Effector memory CD4-positive, alpha-beta T cell (primary cell): ENCODE measurements at regions not wholly inside any gene's neighbourhood (a gene's known extent, or its start where the extent isn't known, plus 50 kb on each side); places are given as distances from the start of the nearest gene placed in this dataset.

Experiments
- DNase-seq, 3 donors: peaks; one replicate each; pipeline ENCODE4 v3.0.0-alpha.2; 2020
- H3K27ac ChIP-seq: 2 replicates; pipeline ENCODE4 v1.7.0; 2013; ENCODE audit warnings: mild to moderate bottlenecking, low read length, moderate library complexity; ENCODE audit not compliant: insufficient read depth, poor library complexity, severe bottlenecking
- H3K27me3 ChIP-seq: replicated peaks from 2 replicates; pipeline ENCODE4 v1.7.0; 2013; ENCODE audit warnings: mild to moderate bottlenecking, low read length; ENCODE audit not compliant: insufficient read depth, control insufficient read depth, poor library complexity, severe bottlenecking
- H3K36me3 ChIP-seq: 2 replicates; pipeline ENCODE4 v1.7.0; 2013; ENCODE audit warnings: mild to moderate bottlenecking, low read length, moderate library complexity; ENCODE audit not compliant: control insufficient read depth, insufficient read depth
- H3K4me1 ChIP-seq: 2 replicates; pipeline ENCODE4 v1.7.0; 2013; ENCODE audit warnings: low read length, mild to moderate bottlenecking; ENCODE audit not compliant: control insufficient read depth, insufficient read depth, poor library complexity, severe bottlenecking
- H3K4me3 ChIP-seq: 2 replicates; pipeline ENCODE4 v1.7.0; 2013; ENCODE audit warnings: low read length, low read depth, mild to moderate bottlenecking; ENCODE audit not compliant: insufficient read depth, poor library complexity, severe bottlenecking
- H3K9me3 ChIP-seq: 2 replicates; pipeline ENCODE4 v1.7.0; 2013; ENCODE audit warnings: mild to moderate bottlenecking, low read length, moderate library complexity; ENCODE audit not compliant: control insufficient read depth

- no peaks in the 10 kb centered on the region for H3K27me3 ChIP-seq
- no peaks in the 10 kb centered on the region for H3K36me3 ChIP-seq
- H3K4me1 ChIP-seq = no peaks in the 10 kb centered on the region
- H3K4me3 ChIP-seq = no peak overlapping the region
- DNase-seq = no peak
- H3K27ac ChIP-seq = no peak overlapping the region
- H3K9me3 ChIP-seq = no peaks in the 10 kb centered on the region
Observed at GRCh38 chr11:127412722-127413380, 412.3 kb upstream of the KIRREL3 start.

GRCh38 chr11:127412234-127412633 lies 411.7 kb upstream of the KIRREL3 start:
- Histone ChIP-seq H3K27ac (no peak overlapping the region), H3K9me3 (no peaks in the 10 kb centered on the region), H3K4me1 (no peaks in the 10 kb centered on the region), H3K36me3 (no peaks in the 10 kb centered on the region), H3K4me3 (no peak overlapping the region), H3K27me3 (no peaks in the 10 kb centered on the region)
- no peak for DNase-seq

GRCh38 chr11:127411283-127411682 lies 410.7 kb upstream of the KIRREL3 start:
- DNase-seq = no peak
- H3K36me3 ChIP-seq = no peaks in the 10 kb centered on the region
- no peak overlapping the region for H3K27ac ChIP-seq
- H3K9me3 ChIP-seq = no peaks in the 10 kb centered on the region
- H3K27me3 ChIP-seq = no peaks in the 10 kb centered on the region
- H3K4me1 ChIP-seq = no peaks in the 10 kb centered on the region
- H3K4me3 ChIP-seq = no peak overlapping the region

- Histone ChIP-seq H3K27ac (no peak overlapping the region), H3K4me1 (no peaks in the 10 kb centered on the region), H3K27me3 (no peaks in the 10 kb centered on the region), H3K9me3 (no peaks in the 10 kb centered on the region), H3K4me3 (no peak overlapping the region), H3K36me3 (no peaks in the 10 kb centered on the region)
- no peak for DNase-seq
Observed at GRCh38 chr11:127395034-127395433, 394.5 kb upstream of the KIRREL3 start.

- no peak for DNase-seq
- H3K4me3 ChIP-seq = no peak overlapping the region
- H3K27ac ChIP-seq = no peak overlapping the region
- H3K9me3 ChIP-seq = no peaks in the 10 kb centered on the region
- H3K4me1 ChIP-seq = no peaks in the 10 kb centered on the region
- no peaks in the 10 kb centered on the region for H3K36me3 ChIP-seq
- H3K27me3 ChIP-seq = no peaks in the 10 kb centered on the region
Observed at GRCh38 chr11:127393460-127393997, 393.0 kb upstream of the KIRREL3 start.

- Histone ChIP-seq H3K4me3 (no peak overlapping the region), H3K9me3 (no peaks in the 10 kb centered on the region), H3K27me3 (no peaks in the 10 kb centered on the region), H3K36me3 (no peaks in the 10 kb centered on the region), H3K27ac (no peak overlapping the region), H3K4me1 (no peaks in the 10 kb centered on the region)
- DNase-seq = no peak
Observed at GRCh38 chr11:127392575-127392974, 392.0 kb upstream of the KIRREL3 start.

- Histone ChIP-seq H3K36me3 (no peaks in the 10 kb centered on the region), H3K4me3 (no peak overlapping the region), H3K27ac (no peak overlapping the region), H3K4me1 (no peaks in the 10 kb centered on the region), H3K27me3 (no peaks in the 10 kb centered on the region), H3K9me3 (no peaks in the 10 kb centered on the region)
- no peak for DNase-seq
Observed at GRCh38 chr11:127390465-127390864, 389.9 kb upstream of the KIRREL3 start.

- no peaks in the 10 kb centered on the region for H3K27me3 ChIP-seq
- no peaks in the 10 kb centered on the region for H3K36me3 ChIP-seq
- no peak for DNase-seq
- no peak overlapping the region for H3K4me3 ChIP-seq
- no peaks in the 10 kb centered on the region for H3K4me1 ChIP-seq
- H3K9me3 ChIP-seq = no peaks in the 10 kb centered on the region
- no peak overlapping the region for H3K27ac ChIP-seq
Observed at GRCh38 chr11:127385071-127385470, 384.5 kb upstream of the KIRREL3 start.

- H3K9me3 ChIP-seq = no peaks in the 10 kb centered on the region
- no peak overlapping the region for H3K27ac ChIP-seq
- no peak overlapping the region for H3K4me3 ChIP-seq
- no peak for DNase-seq
- no peaks in the 10 kb centered on the region for H3K4me1 ChIP-seq
- H3K36me3 ChIP-seq = no peaks in the 10 kb centered on the region
- no peaks in the 10 kb centered on the region for H3K27me3 ChIP-seq
Observed at GRCh38 chr11:127383026-127383425, 382.5 kb upstream of the KIRREL3 start.

- no peaks in the 10 kb centered on the region for H3K9me3 ChIP-seq
- H3K4me3 ChIP-seq = no peak overlapping the region
- no peaks in the 10 kb centered on the region for H3K36me3 ChIP-seq
- H3K27ac ChIP-seq = no peak overlapping the region
- no peaks in the 10 kb centered on the region for H3K4me1 ChIP-seq
- H3K27me3 ChIP-seq = no peaks in the 10 kb centered on the region
- DNase-seq = no peak
Observed at GRCh38 chr11:127381247-127381646, 380.7 kb upstream of the KIRREL3 start.
